Osteoblast (primary cell): ENCODE measurements at regions not wholly inside any gene's neighbourhood (a gene's known extent, or its start where the extent isn't known, plus 50 kb on each side); places are given as distances from the start of the nearest gene placed in this dataset.

Source experiments
- DNase-seq: peaks from one replicate; pipeline ENCODE4 v3.0.0; 2011; ENCODE audit warnings: low spot score, mixed read lengths; ENCODE audit not compliant: insufficient read length; ENCODE audit errors: missing footprints
- H2AFZ ChIP-seq: 2 replicates; pipeline ENCODE4 v1.6.0; 2011; ENCODE audit warnings: mild to moderate bottlenecking, low read length
- H3K27ac ChIP-seq: 2 replicates; pipeline ENCODE4 v1.5.1; 2011; ENCODE audit warnings: mild to moderate bottlenecking, low read depth, low read length, moderate library complexity
- H3K27me3 ChIP-seq: 2 replicates; pipeline ENCODE4 v1.6.0; 2012; ENCODE audit warnings: mild to moderate bottlenecking, control low read depth, inconsistent platforms, low read length, moderate library complexity; ENCODE audit not compliant: insufficient read depth
- H3K36me3 ChIP-seq: 2 replicates; pipeline ENCODE4 v1.5.1; 2011; ENCODE audit warnings: mild to moderate bottlenecking, low read length, control low read depth, moderate library complexity; ENCODE audit not compliant: insufficient read depth
- H3K4me1 ChIP-seq: 2 replicates; pipeline ENCODE4 v1.5.1; 2011; ENCODE audit warnings: mild to moderate bottlenecking, low read length, control low read depth, moderate library complexity; ENCODE audit not compliant: insufficient read depth
- H3K4me2 ChIP-seq: 2 replicates; pipeline ENCODE4 v1.6.0; 2011; ENCODE audit warnings: mild to moderate bottlenecking, low read length; ENCODE audit not compliant: insufficient read depth
- H3K4me3 ChIP-seq: fragments of 200-600 bp; sonication (generic); 3 replicates; pipeline ENCODE4 v1.5.1; 2012; ENCODE audit warnings: mild to moderate bottlenecking, low read length, inconsistent platforms; ENCODE audit not compliant: insufficient read depth
- H3K79me2 ChIP-seq: 2 replicates; pipeline ENCODE4 v1.6.0; 2012; ENCODE audit warnings: mild to moderate bottlenecking, low read length, control low read depth, inconsistent platforms; ENCODE audit not compliant: insufficient read depth
- H3K9me3 ChIP-seq: 2 replicates; pipeline ENCODE4 v1.5.1; 2011; ENCODE audit warnings: low read depth, low read length, control low read depth
- H4K20me1 ChIP-seq: 2 replicates; pipeline ENCODE4 v1.6.0; 2012; ENCODE audit warnings: mild to moderate bottlenecking, low read length, control low read depth; ENCODE audit not compliant: insufficient read depth
- TF ChIP-seq, protein P1 (sequence below): IDR thresholded peaks from 2 replicates; pipeline ENCODE4 v1.5.1; 2011; ENCODE audit warnings: mild to moderate bottlenecking, low read depth, low read length, moderate library complexity; ENCODE audit errors: extremely low read depth

DNA sequence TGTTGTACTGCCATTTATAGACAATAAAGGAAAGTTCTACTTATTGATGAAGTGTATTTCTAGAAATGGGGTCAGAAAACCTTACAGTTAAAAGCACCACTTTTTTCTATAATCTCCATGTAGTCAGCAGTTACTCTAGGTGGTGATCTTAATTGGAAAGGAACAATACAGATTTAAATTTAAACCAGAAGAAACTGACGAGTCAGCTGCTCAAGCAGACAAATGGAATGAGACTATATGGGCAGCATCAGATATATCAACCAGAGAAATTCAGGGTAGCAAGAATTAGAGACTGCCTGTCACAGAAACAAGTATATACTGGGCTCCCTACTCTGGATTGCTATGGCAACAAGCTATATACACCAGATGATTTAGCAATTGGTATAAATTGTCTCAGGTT is 99.6 kb upstream of the SCG2 start:
- Histone ChIP-seq H3K79me2 (no peaks in the 10 kb centered on the region), H3K27me3 (no peaks in the 10 kb centered on the region), H3K27ac (no peak overlapping the region), H3K4me2 (no peak overlapping the region), H3K4me1 (peaks cover 8% of the 10 kb centered on the region), H3K36me3 (no peaks in the 10 kb centered on the region), H3K9me3 (no peaks in the 10 kb centered on the region), H2AFZ (no peak overlapping the region), H4K20me1 (no peaks in the 10 kb centered on the region), H3K4me3 (no peak overlapping the region)
- TF ChIP-seq, protein P1, sequence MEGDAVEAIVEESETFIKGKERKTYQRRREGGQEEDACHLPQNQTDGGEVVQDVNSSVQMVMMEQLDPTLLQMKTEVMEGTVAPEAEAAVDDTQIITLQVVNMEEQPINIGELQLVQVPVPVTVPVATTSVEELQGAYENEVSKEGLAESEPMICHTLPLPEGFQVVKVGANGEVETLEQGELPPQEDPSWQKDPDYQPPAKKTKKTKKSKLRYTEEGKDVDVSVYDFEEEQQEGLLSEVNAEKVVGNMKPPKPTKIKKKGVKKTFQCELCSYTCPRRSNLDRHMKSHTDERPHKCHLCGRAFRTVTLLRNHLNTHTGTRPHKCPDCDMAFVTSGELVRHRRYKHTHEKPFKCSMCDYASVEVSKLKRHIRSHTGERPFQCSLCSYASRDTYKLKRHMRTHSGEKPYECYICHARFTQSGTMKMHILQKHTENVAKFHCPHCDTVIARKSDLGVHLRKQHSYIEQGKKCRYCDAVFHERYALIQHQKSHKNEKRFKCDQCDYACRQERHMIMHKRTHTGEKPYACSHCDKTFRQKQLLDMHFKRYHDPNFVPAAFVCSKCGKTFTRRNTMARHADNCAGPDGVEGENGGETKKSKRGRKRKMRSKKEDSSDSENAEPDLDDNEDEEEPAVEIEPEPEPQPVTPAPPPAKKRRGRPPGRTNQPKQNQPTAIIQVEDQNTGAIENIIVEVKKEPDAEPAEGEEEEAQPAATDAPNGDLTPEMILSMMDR: no peak
- DNase-seq: no peak

DNA sequence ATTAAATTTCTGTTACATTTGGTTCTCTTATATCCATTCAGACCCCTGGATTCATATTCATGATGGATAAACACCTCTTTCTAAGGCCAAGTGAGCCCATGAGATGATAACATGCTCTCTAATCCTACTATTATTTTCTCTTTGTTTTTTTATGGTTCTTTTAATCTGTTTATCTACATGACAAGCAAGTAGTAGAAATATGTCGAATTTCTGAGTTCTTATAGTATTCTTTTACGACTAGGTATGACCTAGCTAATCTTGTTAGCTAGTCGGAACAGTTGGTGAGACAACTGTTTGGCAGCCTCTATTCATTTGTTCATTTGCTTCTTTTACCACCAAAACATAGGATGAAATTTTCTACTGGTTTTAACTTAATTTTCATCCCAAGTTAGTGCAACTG is 98.1 kb upstream of the SCG2 start:
- H3K27ac ChIP-seq: peak overlapping the region; percentile 40

DNA sequence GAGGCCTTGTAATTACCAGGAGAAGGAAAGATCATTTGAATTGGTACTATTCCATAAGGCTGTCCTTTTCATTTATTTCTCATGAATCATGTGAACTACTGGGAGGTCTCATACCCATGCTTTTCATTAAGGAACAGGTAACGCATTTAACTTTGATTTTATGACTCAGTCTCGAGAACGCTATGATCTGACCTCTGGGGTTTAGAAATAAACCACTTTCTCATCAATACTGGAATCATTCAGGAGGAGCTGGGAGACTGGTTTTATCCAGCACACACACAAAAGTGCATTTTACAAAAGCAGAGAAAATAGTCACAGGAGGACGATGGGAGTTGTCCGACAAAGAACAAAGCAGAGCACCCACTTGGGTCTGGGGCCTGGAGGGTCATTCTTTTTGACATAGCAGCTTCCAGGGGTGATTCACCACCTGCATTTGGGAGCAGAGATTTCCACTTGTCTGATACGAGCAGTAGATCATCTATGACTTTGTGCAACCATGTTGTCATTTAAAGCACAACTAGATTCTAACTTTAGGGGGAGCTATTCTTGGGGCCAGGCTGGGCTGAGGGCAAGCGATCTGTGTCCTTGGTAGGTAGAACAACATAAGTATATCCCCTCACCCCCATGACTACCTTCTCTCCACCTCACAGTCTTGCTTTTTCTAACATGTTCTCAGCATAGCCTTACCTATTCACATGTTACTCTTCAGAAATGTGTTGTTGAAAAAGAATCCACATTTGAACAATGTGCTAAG is 95.9 kb upstream of the SCG2 start:
- Histone ChIP-seq H3K9me3 (no peaks in the 10 kb centered on the region), H3K36me3 (no peaks in the 10 kb centered on the region), H3K4me3 (no peak overlapping the region), H3K4me2 (no peak overlapping the region), H2AFZ (no peak overlapping the region), H3K4me1 (peaks cover 9% of the 10 kb centered on the region), H4K20me1 (no peaks in the 10 kb centered on the region), H3K27me3 (no peaks in the 10 kb centered on the region), H3K79me2 (no peaks in the 10 kb centered on the region), H3K27ac (no peak overlapping the region)
- TF ChIP-seq, protein P1: no peak
- no peak for DNase-seq

More for the DNA sequence above, 98.1 kb upstream of the SCG2 start:
- H3K4me3 ChIP-seq: no peak overlapping the region
- no peaks in the 10 kb centered on the region for H3K27me3 ChIP-seq
- H3K79me2 ChIP-seq: no peaks in the 10 kb centered on the region
- no peaks in the 10 kb centered on the region for H4K20me1 ChIP-seq
- no peak overlapping the region for H2AFZ ChIP-seq
- no peak overlapping the region for H3K4me2 ChIP-seq
- DNase-seq: no peak
- no peaks in the 10 kb centered on the region for H3K36me3 ChIP-seq
- no peaks in the 10 kb centered on the region for H3K9me3 ChIP-seq
- TF ChIP-seq, protein P1: no peak
- H3K4me1 ChIP-seq: peaks cover 9% of the 10 kb centered on the region

DNA sequence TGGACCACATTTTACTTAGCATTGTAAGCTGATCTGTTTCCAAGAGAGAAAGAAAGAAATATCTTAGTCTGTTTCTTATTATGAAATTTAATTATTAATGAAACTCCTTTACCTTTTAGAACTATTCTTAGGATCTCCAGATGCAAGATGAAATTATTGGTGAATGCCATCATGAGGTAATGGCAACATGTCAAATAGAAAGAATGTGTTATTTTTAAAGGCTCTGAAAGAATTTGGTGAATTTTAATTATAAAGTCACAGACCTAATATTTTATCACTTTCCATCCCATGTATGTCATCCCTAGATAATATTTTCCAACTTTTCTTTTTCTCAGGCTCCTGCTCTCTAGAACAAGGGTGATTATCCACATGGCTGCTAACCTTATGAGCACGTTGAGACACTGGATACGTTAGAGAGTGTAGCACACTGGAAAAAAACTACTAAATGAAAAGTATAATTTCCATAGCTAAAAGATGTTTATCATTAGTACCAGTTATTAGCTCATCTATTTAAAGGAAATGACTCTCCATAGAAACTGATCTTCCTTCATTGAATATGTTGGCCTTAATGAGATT is 95.2 kb upstream of the SCG2 start:
- Histone ChIP-seq H3K36me3 (no peaks in the 10 kb centered on the region), H2AFZ (no peak overlapping the region), H3K79me2 (no peaks in the 10 kb centered on the region), H3K27ac (no peak overlapping the region), H3K4me1 (peaks cover 9% of the 10 kb centered on the region), H3K27me3 (no peaks in the 10 kb centered on the region), H3K9me3 (no peaks in the 10 kb centered on the region), H4K20me1 (no peaks in the 10 kb centered on the region), H3K4me3 (no peak overlapping the region), H3K4me2 (no peak overlapping the region)
- TF ChIP-seq, protein P1: no peak
- no peak for DNase-seq
